ENCODE measurements at regions not wholly inside any gene's neighbourhood (a gene's known extent, or its start where the extent isn't known, plus 50 kb on each side); places are given as distances from the start of the nearest gene placed in this dataset.

DNA sequence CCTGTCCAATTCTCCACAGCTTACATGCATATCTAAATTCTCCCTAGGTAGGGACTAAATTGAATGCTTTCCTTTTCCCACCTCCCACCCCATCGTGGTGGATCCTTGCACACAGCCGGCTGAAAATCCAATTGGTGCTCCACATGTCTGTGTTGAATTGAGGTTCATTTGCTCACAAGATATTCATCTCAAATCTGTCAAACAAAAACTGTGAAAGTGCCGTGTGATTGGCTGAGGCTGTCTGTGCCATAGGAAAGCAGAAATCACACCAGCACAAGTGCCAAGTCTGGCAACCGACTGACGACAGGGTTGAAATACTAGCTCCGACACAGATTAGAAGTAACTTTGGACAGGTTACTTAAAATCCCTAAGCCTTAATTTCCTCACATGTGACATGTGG lies 823.3 kb downstream of the TDRD15 start:
- no peak for DNase-seq (ENCODE audit: low read depth in 3 of 3)

DNA sequence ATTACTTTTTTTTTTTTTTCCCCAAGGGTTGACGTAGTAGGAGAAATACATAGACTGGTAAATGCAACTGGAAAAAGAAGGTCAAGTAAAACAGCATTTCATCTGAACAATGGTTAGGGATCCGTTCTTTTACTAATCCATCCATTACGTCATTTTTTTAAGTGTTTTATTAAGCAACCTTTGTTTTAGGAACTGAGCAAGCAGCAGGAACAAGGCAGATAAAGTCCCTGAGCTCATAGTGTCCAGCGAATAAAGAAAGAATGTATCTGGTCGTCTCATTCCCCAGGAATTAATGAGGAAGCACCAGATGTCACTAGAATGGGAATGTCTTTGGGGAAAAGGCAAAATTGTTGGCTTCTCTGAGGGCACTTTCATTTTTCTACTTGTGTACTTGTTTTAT lies 842.4 kb downstream of the TDRD15 start:
- DNase-seq (ENCODE audit: low read depth in 3 of 3), result no peak

GRCh38 chr2:21970971-21971370 lies 847.2 kb downstream of the TDRD15 start:
- no peak for DNase-seq (ENCODE audit: low read depth in 3 of 3)

- no peak for DNase-seq (ENCODE audit: low read depth in 3 of 3)
Observed at GRCh38 chr2:21972586-21972985, 848.8 kb downstream of the TDRD15 start.

GRCh38 chr2:21981127-21981526 lies 857.4 kb downstream of the TDRD15 start:
- no peak for DNase-seq (ENCODE audit: low read depth in 3 of 3)

DNA sequence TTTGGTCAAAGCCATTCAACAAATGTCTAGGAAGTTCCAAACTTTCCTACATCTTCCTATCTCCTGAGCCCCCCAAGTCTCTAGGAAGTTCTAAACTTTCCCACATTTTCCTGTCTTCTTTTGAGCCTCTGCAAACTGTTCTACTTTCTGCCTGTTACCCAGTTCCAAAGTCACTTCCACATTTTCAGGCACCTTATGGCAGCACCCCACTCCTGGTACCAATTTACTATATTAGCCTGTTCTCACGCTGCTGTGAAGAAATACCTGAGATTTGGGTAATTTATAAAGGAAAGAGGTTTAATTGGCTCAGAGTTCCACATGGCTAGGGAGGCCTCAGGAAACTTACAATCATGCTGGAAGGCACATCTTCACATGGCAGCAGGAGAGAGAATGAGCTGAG lies 869.2 kb downstream of the TDRD15 start:
- DNase-seq (ENCODE audit: low read depth in 3 of 3), result no peak

GRCh38 chr2:21996339-21996738 lies 872.6 kb downstream of the TDRD15 start:
- DNase-seq (ENCODE audit: low read depth in 3 of 3), result no peak

GRCh38 chr2:21999522-21999921 lies 875.8 kb downstream of the TDRD15 start:
- no peak for DNase-seq (ENCODE audit: low read depth in 3 of 3)

DNA sequence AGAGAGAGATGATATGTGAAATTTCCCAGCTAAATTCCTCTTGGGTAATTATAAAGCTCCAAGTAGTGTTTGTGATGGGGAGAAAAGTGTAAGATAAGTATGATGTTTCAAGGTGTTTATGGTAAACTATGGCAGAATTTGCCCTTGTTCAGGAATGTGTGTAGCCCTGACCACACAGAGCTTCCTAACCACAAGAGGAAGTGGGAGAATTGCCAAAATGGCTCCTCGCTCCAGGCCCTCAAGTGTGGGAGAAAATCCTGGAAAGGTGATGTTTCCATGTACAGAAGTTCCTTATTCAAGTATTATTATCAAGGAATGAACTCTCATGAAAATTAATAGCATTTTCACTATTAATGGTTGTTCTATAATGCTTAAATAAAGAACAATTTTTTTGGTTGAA lies 878.3 kb downstream of the TDRD15 start:
- no peak for DNase-seq (ENCODE audit: low read depth in 3 of 3)

DNA sequence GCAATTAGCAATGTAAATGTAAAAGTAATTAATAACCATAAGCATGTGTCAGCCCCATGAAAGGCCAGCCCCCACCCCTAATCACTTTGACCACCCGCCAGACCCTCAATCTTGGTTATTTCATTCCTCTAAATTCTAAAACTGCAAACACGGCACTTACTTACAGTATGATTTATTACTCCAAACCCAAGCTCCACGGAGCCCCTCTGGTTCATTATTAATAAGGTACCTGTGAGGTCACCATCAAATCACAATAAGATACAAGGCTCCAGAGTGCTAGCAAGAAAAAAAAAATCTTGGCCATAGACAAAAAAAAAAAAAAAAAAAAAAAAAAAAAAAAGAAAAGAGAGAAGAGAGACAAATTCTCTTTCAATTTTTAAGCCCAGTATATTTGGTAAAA lies 879.5 kb downstream of the TDRD15 start:
- no peak for DNase-seq (ENCODE audit: low read depth in 3 of 3)

- DNase-seq (ENCODE audit: low read depth in 3 of 3), result no peak
Observed at GRCh38 chr2:22011048-22011447, 887.3 kb downstream of the TDRD15 start.

- no peak for DNase-seq (ENCODE audit: low read depth in 3 of 3)
Observed at GRCh38 chr2:22020091-22020742, 896.4 kb downstream of the TDRD15 start.

DNA sequence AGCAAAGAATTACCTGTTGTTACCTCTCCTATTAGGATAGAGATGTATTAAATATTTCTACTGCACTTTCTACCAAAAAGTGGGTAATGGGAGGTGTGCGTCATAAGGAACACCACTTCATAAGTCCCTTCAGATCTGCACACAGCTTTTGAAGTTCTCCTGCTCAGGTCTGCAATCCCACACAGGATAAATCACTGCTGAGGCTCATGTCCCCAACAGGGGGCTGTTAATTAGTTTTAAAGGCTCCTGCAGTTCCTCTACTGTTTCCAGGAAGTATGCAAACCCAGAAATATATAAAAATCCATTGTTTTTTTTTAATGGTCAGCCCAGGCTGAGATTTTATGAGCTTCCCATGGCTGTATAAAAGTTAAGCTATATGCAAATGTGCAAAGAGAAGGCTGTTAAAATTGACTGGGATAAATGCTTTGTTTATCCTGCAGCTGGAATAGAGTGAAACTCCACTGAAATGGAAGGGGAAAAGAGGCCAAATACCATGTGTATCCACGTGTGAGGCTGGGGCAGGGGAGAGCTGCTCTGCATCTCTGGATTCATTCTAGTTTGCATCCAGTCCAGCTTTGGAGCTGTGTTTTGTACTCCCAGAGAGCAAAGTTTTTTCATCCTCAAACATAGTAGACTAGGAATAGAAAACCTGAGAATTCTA lies 903.7 kb downstream of the TDRD15 start:
- DNase-seq (ENCODE audit: low read depth in 3 of 3), result no peak

- DNase-seq (ENCODE audit: low read depth in 3 of 3), result no peak
Observed at GRCh38 chr2:22035361-22035830, 911.6 kb downstream of the TDRD15 start.

DNA sequence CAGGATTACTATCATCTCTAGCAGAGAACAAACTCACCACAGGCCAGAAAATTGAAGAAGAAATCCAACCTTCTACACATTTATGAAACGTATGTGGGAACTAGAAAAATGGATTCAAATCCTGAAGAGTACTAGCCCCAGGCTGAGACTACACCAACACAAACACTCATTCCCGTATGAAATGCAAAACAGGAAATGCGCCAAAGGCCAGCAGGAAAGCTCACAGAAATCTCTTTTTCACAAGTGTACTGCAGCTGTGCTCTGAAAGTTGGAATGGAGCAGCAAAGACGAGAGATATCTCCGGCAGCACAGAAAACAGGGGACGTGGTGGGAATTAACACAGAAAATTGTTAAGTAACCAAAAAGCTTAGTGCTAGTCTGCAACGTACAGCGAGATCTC lies 913.5 kb downstream of the TDRD15 start:
- no peak for DNase-seq (ENCODE audit: low read depth in 3 of 3)

DNA sequence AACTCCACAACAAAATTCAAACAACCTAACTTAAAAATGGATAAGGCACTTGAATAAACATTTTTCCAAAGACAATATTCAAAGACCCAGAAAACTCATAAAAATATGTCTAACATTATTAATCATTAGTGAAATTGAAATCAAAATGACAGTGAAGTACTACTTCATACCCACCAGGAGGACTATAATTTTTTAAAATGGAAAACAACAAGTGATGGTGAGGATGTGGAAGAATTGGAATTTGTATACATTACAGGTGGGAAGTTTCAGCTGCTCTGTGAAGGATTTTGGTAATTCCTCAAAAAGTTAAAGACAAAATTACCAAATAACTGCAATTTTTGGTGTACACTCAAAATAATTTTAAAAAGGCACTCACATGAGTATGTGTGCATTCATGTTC lies 920.0 kb downstream of the TDRD15 start:
- no peak for DNase-seq (ENCODE audit: low read depth in 3 of 3)

- no peak for DNase-seq (ENCODE audit: low read depth in 3 of 3)
Observed at GRCh38 chr2:22055784-22056620, 932.2 kb downstream of the TDRD15 start.

DNA sequence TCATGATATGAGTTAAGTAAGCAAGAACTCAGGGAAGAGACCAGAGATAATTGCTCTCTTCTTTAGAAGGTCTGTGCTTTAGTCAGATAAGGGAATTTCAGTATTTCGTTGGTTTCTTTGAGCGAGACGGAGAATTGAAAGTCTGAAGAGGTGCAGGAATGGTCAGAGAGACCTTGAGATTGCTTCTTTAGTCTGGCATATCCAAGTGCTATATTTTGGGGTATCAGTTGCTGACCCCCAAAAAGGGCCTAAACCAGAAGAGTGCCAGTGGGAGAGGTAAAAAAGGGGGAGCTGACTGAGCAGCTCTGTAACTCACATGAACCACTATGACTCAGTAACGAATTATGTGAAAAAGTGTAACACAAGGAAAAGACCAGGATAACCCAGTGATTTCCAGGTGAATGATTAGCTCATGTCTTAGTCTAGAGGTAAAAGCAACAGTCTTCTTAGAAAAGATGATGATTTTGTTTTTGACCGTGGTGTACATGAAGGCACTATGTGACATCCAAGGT lies 932.9 kb downstream of the TDRD15 start:
- DNase-seq (ENCODE audit: low read depth in 3 of 3), result no peak

DNA sequence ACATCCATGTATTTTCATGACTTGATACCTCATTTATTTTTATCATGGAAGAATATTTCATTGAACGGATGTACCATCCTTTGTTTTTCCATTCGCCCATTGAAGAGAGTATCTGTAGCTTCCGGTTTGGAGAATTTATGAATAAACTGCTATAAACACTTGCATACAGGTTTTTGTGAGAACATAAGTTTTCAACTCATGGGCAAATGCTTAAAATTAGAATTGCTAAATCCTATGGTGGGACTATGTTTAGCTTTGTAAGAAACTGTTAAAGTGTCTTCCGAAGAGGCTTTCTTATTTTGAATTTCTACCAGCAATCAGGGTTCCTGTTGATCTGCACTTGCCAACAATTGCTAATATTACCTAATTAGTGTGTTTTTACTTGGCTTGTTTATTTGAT lies 938.9 kb downstream of the TDRD15 start:
- no peak for DNase-seq (ENCODE audit: low read depth in 3 of 3)

DNA sequence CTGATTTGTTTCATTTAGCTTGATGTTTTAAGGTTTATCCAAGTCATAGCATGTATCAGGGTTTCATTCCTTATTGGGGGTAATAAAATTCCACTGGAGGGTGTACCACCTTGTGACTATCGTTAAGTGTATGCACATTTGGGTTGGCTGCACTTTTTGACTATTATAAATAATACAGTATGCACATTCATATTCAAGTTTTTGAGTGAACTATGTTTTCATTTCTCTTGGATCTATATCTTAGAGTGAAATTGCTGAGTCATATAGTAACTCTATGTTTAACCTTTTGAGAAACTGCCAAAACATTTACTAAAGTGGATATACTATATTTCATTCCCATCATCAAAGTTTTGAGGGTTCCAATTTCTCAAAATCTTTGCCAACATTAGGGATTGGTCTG lies 952.7 kb downstream of the TDRD15 start:
- no peak for DNase-seq (ENCODE audit: low read depth in 3 of 3)

DNA sequence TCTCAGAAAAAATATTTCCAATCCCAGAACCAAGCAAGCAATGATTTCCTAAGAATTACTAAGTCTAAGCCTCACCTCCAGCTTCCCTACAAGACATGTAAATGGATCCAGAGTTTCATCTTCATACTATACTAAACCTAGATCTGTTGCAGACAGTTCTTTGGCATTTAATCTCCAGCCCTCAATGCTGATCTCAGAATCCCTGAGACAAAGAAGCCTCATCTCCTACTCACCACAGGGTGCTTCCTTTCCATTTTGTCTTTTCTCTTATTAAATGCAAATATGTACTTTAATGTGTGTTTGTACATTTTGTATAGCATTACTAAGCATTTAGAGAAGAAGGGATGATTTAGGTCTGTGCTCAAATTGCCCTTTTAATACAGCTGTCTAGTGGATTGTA lies 954.9 kb downstream of the TDRD15 start:
- DNase-seq (ENCODE audit: low read depth in 3 of 3), result no peak

- no peak for DNase-seq (ENCODE audit: low read depth in 3 of 3)
Observed at GRCh38 chr2:22079583-22079982, 955.8 kb downstream of the TDRD15 start.

- no peak for DNase-seq (ENCODE audit: low read depth in 3 of 3)
Observed at GRCh38 chr2:22086726-22087125, 963.0 kb downstream of the TDRD15 start.
